ENCODE measurements at regions not wholly inside any gene's neighbourhood (a gene's known extent, or its start where the extent isn't known, plus 50 kb on each side); places are given as distances from the start of the nearest gene placed in this dataset.

DNA sequence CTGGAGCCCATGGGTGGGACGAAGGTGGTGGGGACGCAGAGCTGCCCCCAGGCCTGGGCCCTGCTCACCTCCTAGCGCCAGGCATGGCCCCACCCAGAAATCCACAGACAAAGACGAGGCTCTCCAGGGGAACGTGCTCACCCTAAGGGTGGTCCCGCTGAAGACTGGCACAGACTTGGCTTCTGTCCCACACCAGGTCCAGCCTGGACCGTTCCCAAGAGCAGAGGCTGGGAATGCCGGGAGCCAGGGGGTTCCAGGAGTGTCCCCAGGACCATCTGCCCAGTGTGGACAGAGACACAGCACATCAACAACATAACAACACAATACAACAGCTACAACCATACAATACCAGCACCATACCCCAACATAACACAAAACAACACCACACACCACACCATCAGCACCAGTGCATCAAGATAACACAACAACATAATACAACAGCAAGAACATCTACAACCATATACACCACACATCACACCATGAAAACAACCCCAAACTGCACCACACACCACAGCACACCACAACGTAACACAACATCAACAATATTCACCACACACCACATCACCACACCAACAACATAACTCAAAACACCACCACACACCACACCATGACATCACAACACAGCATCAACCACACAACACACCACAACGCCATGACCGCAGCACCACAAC, 329.6 kb downstream of the ADGRD1 start:
- no peak for TF ChIP-seq EZH2 (IDR thresholded peaks at IDR 0.05; ENCODE audit: borderline replicate concordance, low read depth, low read length, poor library complexity, severe bottlenecking)
- TF ChIP-seq, protein P1, sequence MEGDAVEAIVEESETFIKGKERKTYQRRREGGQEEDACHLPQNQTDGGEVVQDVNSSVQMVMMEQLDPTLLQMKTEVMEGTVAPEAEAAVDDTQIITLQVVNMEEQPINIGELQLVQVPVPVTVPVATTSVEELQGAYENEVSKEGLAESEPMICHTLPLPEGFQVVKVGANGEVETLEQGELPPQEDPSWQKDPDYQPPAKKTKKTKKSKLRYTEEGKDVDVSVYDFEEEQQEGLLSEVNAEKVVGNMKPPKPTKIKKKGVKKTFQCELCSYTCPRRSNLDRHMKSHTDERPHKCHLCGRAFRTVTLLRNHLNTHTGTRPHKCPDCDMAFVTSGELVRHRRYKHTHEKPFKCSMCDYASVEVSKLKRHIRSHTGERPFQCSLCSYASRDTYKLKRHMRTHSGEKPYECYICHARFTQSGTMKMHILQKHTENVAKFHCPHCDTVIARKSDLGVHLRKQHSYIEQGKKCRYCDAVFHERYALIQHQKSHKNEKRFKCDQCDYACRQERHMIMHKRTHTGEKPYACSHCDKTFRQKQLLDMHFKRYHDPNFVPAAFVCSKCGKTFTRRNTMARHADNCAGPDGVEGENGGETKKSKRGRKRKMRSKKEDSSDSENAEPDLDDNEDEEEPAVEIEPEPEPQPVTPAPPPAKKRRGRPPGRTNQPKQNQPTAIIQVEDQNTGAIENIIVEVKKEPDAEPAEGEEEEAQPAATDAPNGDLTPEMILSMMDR (conservative IDR thresholded peaks at IDR 0.05; ENCODE audit: low read depth, low read length) = no peak
